ENCODE measurements at regions not wholly inside any gene's neighbourhood (a gene's known extent, or its start where the extent isn't known, plus 50 kb on each side); places are given as distances from the start of the nearest gene placed in this dataset.
"Not testable (repeated sequence)": the region's sequence is repeated elsewhere in the genome, so short reads cannot be mapped to it uniquely, and the experiment has no call there.

DNA sequence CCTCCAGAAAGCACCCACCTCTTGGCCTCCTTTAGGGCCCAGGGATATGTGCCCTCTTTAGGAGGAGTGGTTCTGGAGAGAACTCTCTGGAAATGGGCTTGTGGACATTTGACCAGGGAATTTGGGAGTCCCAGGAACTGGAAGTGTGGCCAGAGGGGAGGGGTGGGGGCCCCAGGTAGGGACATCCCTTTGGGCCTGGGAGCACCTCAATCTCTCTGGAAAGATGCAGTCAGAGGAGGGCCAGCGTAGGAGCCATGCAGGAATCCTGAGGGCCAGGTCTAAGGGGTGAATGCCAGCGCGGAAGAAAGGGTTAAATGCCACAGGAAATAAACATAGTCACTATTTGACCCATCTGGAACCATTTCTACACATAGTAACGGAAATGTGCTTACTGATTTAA, 50.3 kb upstream of the ITGA11 start:
- no peak for DNase-seq

- no peak for DNase-seq
Observed at GRCh38 chr15:68483165-68483564, 51.2 kb upstream of the ITGA11 start.

DNA sequence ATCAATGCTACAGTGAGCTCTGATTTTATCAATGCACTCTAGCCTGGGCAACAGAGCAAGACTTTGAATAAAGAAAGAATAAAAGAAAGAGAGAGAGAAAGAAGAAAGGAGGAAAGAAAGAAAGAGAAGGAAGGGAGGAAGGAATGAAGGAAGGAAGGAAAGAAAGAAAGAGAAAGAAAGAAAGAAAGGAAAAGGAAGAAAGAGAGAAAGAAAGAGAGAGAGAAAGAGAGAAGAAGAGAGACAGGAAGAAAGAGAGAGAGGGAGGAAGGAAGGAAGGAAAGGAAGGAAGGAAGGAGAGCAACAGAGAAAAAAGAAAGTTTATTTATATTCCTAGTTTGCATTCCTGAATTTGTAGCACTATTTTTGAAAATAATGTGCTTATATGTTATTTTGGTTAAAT, 52.3 kb upstream of the ITGA11 start:
- no peak for DNase-seq

GRCh38 chr15:68484696-68485400, 52.9 kb upstream of the ITGA11 start:
- no peak for DNase-seq

DNA sequence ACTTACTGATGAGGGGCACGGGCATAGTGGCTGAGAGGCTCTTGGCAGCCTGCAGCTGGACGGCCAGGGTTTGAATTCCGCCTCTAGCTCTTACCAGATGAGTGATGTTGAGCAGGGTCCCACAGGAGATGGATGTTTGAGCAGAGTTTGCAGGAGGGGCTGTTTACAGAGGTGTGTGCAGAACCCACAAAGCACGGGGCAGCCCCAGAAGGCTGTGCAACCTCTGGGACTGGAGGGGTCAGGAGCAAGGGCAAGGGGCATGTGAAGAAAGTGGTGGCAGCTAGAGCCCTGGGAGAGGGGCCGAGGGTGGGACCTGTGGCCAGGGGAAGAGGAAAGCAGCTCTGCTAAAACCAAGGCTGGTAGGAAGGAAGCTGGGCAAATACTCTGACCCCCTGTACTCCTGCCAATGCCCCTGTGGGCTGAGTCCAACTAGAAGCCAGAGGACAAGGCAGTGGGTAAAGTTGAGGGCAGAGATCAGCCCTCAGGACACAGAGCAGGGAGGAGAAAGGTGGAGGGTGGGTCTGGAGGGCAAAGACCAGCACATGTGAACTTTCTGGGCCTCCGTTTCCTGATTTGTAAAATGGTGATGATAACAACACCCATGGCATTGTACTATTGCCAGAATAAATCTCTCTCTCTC, 53.9 kb upstream of the ITGA11 start:
- DNase-seq = no peak

DNA sequence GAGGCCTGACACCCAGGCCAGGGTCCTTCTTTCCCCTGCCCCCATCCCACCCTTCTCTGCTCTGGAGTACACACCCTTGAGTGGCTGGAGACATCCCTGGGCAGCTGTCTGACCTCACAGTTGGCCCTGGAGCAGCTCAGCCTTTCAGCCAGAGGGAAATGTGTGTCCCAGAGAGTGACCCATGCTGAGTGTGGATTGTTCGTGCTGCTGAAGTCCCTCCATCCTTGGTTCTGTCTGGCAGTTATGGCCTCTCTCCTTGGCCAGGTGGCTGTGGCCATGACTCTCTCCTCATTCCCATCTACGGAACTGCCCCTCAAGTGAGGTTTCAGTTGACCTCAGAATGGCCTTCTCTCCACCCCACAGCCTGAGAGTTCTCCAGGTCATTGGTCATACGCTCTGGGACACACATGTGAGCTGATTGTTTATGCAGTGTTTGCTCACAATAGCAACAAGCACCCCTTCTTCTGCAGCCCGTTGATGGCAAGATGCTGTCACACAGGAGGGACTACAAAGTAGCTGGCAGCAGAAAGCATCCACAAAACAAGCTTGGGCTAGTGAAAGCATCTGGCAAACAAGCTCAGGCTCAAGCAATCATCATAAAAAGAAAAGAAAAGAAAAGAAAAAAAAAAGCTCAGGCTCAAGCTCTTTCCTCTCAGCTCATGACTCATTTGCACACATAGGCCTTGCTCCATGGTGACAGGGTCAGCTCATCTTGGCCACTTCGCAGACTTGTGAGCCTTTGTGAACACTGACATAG, 55.3 kb upstream of the ITGA11 start:
- DNase-seq = no peak

GRCh38 chr15:68488290-68488689, 56.3 kb upstream of the ITGA11 start:
- DNase-seq = no peak

GRCh38 chr15:68488966-68489365, 57.0 kb upstream of the ITGA11 start:
- no peak for DNase-seq

DNA sequence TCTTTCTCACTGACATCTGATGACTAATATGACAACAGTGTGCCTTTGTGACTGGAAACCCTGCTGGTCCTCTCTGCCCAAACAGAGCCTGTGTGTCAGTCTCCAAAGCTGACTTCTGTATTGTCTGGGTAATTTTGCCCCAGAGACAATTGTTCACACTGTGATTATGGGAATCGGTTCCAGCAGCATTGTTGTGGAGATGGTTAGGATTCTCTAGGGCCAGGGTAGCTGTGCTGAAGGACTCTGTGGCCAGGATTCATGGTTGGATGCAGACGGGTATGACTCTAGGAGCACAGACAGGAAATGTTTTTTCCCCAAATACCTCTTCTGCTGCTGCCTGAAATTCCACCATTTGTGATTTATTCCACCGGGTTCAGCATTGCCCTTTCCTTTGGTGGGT, 57.5 kb upstream of the ITGA11 start:
- no peak for DNase-seq

DNA sequence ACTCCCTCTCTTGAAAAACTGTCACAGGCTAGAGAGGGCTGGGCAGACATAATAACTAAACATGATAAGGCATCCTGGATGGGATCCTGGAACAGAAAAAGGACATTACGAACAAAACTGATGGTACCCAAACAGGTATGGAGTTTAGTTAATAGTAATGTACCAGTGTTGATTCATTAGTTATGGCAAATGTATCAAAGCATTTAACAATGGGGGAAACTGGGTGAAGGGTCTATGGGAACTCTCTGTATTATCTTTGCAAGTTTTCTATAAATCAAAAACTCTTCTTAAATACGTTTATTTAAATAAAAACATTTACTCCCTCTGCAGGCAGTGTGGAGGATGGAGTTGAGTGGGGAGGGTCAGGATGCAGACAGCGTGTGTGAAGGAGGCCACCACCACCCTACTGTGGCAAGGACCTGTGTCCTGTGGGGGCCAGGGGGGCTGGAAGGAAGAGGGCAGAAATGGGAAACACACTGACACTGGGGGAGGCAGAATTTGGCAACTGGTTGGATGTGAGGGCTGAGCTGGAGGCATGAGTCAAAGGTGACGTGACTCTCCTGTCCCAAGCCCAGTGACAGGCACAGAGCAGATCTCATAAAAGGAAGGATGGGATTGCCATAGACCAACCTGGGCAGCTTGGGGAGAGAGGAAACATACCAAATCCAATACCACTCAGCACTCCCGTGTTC, 59.6 kb upstream of the ITGA11 start:
- no peak for DNase-seq

DNA sequence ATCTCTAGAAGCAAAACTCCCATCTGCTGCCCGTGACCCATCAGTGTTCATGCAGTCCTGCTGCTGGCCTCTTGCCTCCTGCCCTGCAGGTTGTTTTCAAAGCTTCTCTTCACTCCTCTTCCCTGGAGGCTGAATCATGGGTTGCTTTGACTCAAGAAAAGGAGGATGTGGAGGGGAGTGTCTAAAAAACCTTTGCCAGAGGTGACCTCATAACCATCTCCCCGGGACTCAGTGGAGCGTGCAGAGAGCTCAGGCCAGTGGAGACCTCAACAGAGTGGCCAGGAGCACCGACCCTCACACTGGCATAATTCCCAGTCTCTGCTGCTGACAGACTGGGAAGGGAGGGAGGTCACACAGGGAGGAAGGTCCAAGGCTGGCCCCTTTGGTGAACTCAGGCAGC, 60.9 kb upstream of the ITGA11 start:
- DNase-seq = peak; percentile 45

DNA sequence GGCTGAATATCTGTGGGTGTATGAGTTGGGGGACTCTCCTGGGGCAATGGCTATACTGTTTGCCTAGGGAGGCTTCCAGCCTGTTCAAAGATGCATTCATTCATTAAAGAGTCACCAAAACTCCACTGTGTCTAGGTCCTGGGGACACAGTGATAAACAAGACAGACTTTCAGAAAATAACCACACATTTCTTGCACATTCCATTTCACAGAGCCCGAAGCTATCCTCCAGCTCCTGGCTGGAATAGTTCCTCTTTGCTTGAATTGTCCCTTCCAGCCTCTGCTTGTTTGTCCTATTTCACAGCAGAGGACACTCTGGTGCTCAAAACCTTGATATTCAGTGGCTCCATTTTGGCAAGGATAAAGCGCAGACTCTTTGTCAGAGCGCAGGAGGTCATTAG, 61.7 kb upstream of the ITGA11 start:
- DNase-seq = no peak

DNA sequence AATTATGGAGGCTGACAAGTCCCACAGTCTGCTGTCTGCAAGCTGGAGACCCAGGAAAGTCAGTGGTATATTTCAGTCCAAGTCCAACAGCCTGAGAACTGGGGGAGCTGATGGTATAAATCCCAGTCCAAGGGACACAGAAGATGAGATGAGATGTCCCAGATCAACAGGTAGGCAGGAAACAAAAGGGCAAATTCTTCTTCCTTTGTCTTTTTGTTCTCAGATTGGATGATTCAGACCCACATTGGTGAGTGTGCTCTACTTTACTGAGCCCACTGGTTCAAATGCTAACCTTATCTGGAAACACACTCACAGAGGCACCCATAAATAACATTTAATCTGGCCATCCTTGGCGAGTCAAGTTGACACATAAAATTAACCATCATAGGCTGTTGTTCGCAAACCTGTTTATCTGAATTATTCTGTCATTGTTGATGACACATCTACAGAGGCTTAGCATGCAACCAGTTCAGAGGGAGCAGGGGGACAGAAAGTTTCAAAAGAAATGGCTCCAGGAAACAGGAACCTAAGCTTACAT, 62.7 kb upstream of the ITGA11 start:
- no peak for DNase-seq

DNA sequence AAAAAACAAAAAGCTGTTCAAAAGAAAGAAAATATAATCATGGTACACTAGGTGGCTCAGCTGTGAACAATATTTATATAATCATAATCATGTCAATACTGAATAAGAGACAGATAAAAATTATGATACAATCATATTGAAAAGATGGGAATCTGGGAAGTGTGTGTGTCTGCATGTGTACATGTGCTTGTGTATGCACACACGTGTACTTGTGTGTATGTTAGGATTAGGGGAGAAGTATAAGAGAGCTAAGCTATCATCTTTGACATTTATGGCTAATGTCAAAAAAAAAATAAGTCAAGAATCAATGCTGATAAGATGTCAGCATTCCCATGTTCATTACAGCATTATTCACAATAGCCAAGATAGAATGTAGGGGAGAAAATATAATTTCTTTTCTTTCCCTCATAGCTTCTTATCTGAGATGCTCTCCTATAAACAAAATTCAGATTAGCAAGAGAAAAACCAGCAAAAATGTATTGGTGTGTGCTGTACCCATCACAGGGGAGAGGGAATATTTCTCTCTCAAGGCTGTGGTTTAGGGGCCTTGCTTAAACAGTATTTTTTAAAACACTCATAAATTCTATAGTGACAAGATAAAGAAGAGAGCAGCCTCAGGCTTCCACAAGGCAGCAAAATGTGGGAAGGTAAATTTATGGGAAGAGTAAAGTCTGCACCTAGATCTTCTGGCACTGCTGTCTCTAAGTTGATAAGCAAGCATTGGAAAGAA, 63.4 kb upstream of the ITGA11 start:
- DNase-seq = no peak

GRCh38 chr15:68495981-68496705, 64.2 kb upstream of the ITGA11 start:
- DNase-seq = no peak

GRCh38 chr15:68496751-68497150, 64.8 kb upstream of the ITGA11 start:
- not testable (repeated sequence) for DNase-seq

- DNase-seq = no peak
Observed at GRCh38 chr15:68497206-68497910, 65.4 kb upstream of the ITGA11 start.

GRCh38 chr15:68498076-68498475, 66.1 kb upstream of the ITGA11 start:
- DNase-seq = no peak

DNA sequence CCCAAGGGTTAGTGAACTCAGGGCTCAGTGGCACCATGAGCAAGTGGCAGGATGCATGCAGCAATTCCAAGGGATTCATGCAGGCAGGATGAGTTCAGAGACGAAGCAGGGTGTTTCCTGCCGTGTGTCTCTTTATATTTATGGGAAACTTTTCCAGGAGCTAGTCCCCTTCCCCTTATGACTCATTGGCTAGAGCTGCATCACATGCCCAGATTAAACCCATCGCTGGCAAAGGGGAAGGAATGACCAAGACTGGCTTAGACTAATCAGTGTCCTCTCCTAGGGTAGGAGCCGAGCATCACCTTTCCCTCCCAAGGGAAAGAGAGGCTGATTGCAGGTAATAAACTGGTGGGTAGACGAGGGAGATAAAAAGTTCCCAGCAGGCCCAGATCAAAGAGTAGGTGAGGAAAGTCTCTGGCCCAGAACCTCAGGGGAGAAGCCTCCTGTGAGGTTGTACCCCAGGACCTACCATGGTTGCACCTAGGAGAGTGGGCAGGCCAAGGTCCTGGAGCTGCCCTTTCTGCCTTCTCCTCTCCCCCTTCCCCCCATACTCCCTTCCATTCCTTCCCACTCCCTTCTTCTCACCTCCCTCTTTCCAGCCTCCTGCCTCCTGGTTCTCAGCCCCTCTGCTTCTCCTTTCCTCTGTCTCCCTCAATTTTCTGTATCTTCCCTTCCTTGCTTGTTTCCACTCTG, 67.8 kb upstream of the ITGA11 start:
- no peak for DNase-seq

Measured in muscle of arm (tissue), 1 donor.